Coronary artery (tissue), 2 donors: ENCODE measurements at regions not wholly inside any gene's neighbourhood (a gene's known extent, or its start where the extent isn't known, plus 50 kb on each side); places are given as distances from the start of the nearest gene placed in this dataset.
"Not testable (repeated sequence)": the region's sequence is repeated elsewhere in the genome, so short reads cannot be mapped to it uniquely, and the experiment has no call there.

Experiments
- DNase-seq: peaks from one replicate; pipeline ENCODE4 v3.0.0-alpha.2; 2017; ENCODE audit warnings: low spot score
- H3K27ac ChIP-seq, 2 donors: fragments of 200-600 bp; sonication (generic); one replicate each; pipeline ENCODE4 v1.5.1; 2016 to 2019
- H3K4me3 ChIP-seq: fragments of 200-600 bp; sonication (generic); 2 replicates; pipeline ENCODE4 v1.5.1; 2016; ENCODE audit warnings: mild to moderate bottlenecking, moderate library complexity
- CTCF ChIP-seq: fragments of 200-600 bp; sonication (generic); IDR thresholded peaks from one replicate; pipeline ENCODE4 v1.5.1; 2019; ENCODE audit warnings: antibody characterized with exemption

- DNase-seq, result no peak
- no peak overlapping the region for H3K27ac ChIP-seq
Measured at GRCh38 chr3:15934389-15935195, 136.8 kb upstream of the ANKRD28 start.

GRCh38 chr3:15936312-15936711 is 138.5 kb upstream of the ANKRD28 start:
- TF ChIP-seq CTCF, result no peak
- DNase-seq, result no peak
- Histone ChIP-seq H3K4me3 (no peak overlapping the region), H3K27ac (no peak overlapping the region)

More at GRCh38 chr3:15934389-15935195, 136.8 kb upstream of the ANKRD28 start:
- TF ChIP-seq CTCF, result no peak
- no peak overlapping the region for H3K4me3 ChIP-seq

- Histone ChIP-seq H3K27ac (no peak overlapping the region), H3K4me3 (no peak overlapping the region)
- TF ChIP-seq CTCF, result no peak
- DNase-seq, result no peak
Measured at GRCh38 chr3:15940641-15941040, 142.9 kb upstream of the ANKRD28 start.

- not testable (repeated sequence) for H3K4me3 ChIP-seq, H3K27ac ChIP-seq, DNase-seq
Measured at GRCh38 chr3:15941457-15941856, 143.7 kb upstream of the ANKRD28 start.

- TF ChIP-seq CTCF, result no peak
- no peak overlapping the region for H3K4me3 ChIP-seq
Measured at GRCh38 chr3:15941958-15942357, 144.2 kb upstream of the ANKRD28 start.

GRCh38 chr3:15942462-15942861 is 144.7 kb upstream of the ANKRD28 start:
- TF ChIP-seq CTCF, result no peak
- DNase-seq, result no peak
- no peak overlapping the region for H3K27ac ChIP-seq
- H3K4me3 ChIP-seq, result no peak overlapping the region

More at GRCh38 chr3:15941958-15942357, 144.2 kb upstream of the ANKRD28 start:
- DNase-seq, result no peak
- H3K27ac ChIP-seq, result no peak overlapping the region

GRCh38 chr3:15942936-15943335 is 145.2 kb upstream of the ANKRD28 start:
- Histone ChIP-seq H3K4me3 (no peak overlapping the region), H3K27ac (no peak overlapping the region)
- DNase-seq, result no peak
- no peak for TF ChIP-seq CTCF
